DND-41 (cell line): ENCODE measurements at regions not wholly inside any gene's neighbourhood (a gene's known extent, or its start where the extent isn't known, plus 50 kb on each side); places are given as distances from the start of the nearest gene placed in this dataset.

ENCODE experiments used
- ATAC-seq: fragments of 200-7000 bp; cut with Tn5 transposase; 3 replicates; pipeline ENCODE4 v1.9.1; 2021; ENCODE audit warnings: low read depth; ENCODE audit not compliant: insufficient read depth
- DNase-seq: peaks from one replicate; pipeline ENCODE4 v3.0.0-alpha.2; 2020
- H2AFZ ChIP-seq: 2 replicates; pipeline ENCODE4 v1.6.0; 2012; ENCODE audit warnings: low read depth, low read length
- H3K27ac ChIP-seq: 2 replicates; pipeline ENCODE4 v1.5.1; 2012; ENCODE audit warnings: low read length, inconsistent platforms
- H3K27me3 ChIP-seq: fragments of 200-600 bp; sonication (generic); 2 replicates; pipeline ENCODE4 v1.6.0; 2012; ENCODE audit warnings: low read length, mild to moderate bottlenecking, inconsistent platforms; ENCODE audit not compliant: insufficient read depth, poor library complexity
- H3K36me3 ChIP-seq: 2 replicates; pipeline ENCODE4 v1.5.1; 2012; ENCODE audit warnings: low read length, inconsistent platforms; ENCODE audit not compliant: insufficient read depth
- H3K4me1 ChIP-seq: 2 replicates; pipeline ENCODE4 v1.5.1; 2012; ENCODE audit warnings: mild to moderate bottlenecking, low read length; ENCODE audit not compliant: insufficient read depth
- H3K4me2 ChIP-seq: 2 replicates; pipeline ENCODE4 v1.6.0; 2012; ENCODE audit warnings: mild to moderate bottlenecking, moderate library complexity, low read length, inconsistent platforms; ENCODE audit not compliant: insufficient read depth
- H3K4me3 ChIP-seq, 2 experiments: fragments of 200-600 bp in 1 of 2; shearing (Covaris generic) in 1 of 2; 2 replicates each; pipeline ENCODE4 v1.5.1; 2012 to 2016; ENCODE audit warnings: inconsistent platforms in 2 of 2, low read length in 2 of 2, mild to moderate bottlenecking in 2 of 2, low read depth in 1 of 2, moderate library complexity in 1 of 2
- H3K79me2 ChIP-seq: 2 replicates; pipeline ENCODE4 v1.6.0; 2012; ENCODE audit warnings: low read length, inconsistent platforms; ENCODE audit not compliant: insufficient read depth
- H3K9ac ChIP-seq: 2 replicates; pipeline ENCODE4 v1.6.0; 2012; ENCODE audit warnings: low read depth, mild to moderate bottlenecking, inconsistent platforms, low read length, moderate library complexity
- H3K9me3 ChIP-seq: 2 replicates; pipeline ENCODE4 v1.5.1; 2012; ENCODE audit warnings: low read length, moderate library complexity, mild to moderate bottlenecking, inconsistent platforms; ENCODE audit not compliant: insufficient read depth, severe bottlenecking
- H4K20me1 ChIP-seq: 2 replicates; pipeline ENCODE4 v1.6.0; 2012; ENCODE audit warnings: low read length; ENCODE audit not compliant: insufficient read depth
- EZH2 ChIP-seq: IDR thresholded peaks from 3 replicates; pipeline ENCODE4 v1.6.1; 2012; ENCODE audit warnings: borderline replicate concordance, low read depth, mild to moderate bottlenecking, moderate library complexity, low read length, inconsistent platforms; ENCODE audit not compliant: severe bottlenecking
- TF ChIP-seq, protein P1 (sequence below): IDR thresholded peaks from 2 replicates; pipeline ENCODE4 v1.5.1; 2012; ENCODE audit warnings: borderline replicate concordance, low read length, moderate library complexity, mild to moderate bottlenecking; ENCODE audit not compliant: poor library complexity, severe bottlenecking; ENCODE audit errors: extremely low read depth

DNA sequence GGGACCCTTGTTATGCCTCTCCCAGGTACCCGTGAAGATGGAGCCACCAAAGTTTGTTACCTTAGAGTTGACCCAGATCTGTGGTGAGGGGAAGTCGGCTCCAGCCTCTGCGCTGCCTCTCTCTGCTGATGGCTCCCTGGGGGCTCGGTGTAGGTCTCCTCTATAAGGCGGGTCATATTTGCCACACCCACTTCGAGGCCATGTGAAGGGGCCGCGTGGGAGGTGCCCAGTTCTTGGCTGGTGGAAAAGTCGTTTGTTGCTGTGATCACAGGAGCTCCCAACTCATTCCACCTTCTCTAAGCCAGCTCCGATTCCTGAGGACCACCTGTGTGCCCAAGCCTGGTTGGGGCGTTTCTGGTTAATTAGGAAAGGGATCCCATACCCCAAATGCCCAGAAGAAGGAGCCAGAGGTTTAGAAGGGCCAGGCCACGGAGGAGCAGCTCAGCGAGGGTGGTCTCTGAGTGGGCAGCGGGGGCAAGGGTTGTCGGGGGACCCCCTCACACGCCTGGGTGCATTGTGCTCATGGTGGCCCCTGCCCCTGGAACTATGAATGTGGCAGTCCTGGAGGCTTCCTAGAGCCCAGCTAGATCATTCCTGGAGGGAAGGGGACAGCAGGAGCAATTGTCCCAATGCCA lies 296.5 kb downstream of the ZNF536 start:
- DNase-seq, result no peak
- H3K27ac ChIP-seq, result no peak overlapping the region

DNA sequence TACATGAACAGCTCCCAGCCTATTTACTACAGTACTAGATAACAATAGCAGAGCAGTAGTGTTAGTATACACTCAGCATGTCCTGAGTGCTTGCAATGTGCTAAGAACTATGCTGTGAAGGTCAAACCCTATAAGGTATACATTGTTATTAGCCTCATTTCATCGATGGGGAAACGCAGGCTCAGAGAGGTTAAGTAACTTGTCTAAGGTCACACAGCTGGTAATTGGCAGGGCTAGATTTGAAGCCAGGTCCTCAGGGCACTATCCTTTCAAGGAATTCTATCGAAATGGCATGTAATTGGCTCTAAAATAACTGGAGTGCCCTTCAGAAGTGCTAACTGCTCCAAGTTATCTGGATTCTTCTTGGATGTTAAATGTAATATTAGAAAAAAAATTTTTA lies 295.6 kb downstream of the ZNF536 start:
- Histone ChIP-seq H3K27me3 (peaks cover 7% of the 10 kb centered on the region), H3K4me1 (no peaks in the 10 kb centered on the region), H2AFZ (no peak overlapping the region), H3K27ac (no peak overlapping the region), H3K9me3 (no peaks in the 10 kb centered on the region), H3K4me2 (no peak overlapping the region), H4K20me1 (peaks cover 3% of the 10 kb centered on the region), H3K4me3 (no peak overlapping the region), H3K79me2 (no peaks in the 10 kb centered on the region), H3K9ac (no peak overlapping the region), H3K36me3 (no peaks in the 10 kb centered on the region)
- DNase-seq (no peak), ATAC-seq (no peak)
- TF ChIP-seq EZH2, result no peak
- TF ChIP-seq, protein P1, sequence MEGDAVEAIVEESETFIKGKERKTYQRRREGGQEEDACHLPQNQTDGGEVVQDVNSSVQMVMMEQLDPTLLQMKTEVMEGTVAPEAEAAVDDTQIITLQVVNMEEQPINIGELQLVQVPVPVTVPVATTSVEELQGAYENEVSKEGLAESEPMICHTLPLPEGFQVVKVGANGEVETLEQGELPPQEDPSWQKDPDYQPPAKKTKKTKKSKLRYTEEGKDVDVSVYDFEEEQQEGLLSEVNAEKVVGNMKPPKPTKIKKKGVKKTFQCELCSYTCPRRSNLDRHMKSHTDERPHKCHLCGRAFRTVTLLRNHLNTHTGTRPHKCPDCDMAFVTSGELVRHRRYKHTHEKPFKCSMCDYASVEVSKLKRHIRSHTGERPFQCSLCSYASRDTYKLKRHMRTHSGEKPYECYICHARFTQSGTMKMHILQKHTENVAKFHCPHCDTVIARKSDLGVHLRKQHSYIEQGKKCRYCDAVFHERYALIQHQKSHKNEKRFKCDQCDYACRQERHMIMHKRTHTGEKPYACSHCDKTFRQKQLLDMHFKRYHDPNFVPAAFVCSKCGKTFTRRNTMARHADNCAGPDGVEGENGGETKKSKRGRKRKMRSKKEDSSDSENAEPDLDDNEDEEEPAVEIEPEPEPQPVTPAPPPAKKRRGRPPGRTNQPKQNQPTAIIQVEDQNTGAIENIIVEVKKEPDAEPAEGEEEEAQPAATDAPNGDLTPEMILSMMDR, result no peak

More for the DNA sequence above, 296.5 kb downstream of the ZNF536 start:
- Histone ChIP-seq H3K4me3 (no peak overlapping the region), H4K20me1 (peaks cover 3% of the 10 kb centered on the region), H3K9me3 (no peaks in the 10 kb centered on the region), H3K4me2 (no peak overlapping the region), H2AFZ (no peak overlapping the region), H3K4me1 (no peaks in the 10 kb centered on the region), H3K36me3 (no peaks in the 10 kb centered on the region), H3K9ac (no peak overlapping the region), H3K27me3 (peaks cover 7% of the 10 kb centered on the region), H3K79me2 (no peaks in the 10 kb centered on the region)
- TF ChIP-seq EZH2, result no peak
- TF ChIP-seq, protein P1, result no peak
- no peak for ATAC-seq

DNA sequence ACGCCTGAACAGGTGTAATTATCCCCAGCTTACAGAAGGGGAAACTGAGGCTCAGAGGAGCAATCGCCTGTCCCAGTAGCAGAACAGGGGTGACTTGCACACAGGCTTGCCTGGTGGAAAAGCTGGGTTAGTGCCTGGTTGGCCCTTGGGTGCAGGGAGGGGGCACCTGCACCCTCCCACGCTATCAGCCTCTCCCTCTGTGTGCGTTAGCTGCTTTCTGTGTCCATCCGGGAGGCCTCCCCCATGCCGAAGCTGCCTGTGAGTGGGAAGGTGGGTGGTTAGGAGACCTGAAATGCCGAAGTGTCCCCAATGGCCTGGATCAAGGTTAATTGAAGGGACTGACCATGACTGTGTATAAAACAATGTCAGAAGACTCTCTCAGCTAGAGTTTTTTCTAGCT lies 295.0 kb downstream of the ZNF536 start:
- Histone ChIP-seq H3K9ac (no peak overlapping the region), H3K9me3 (no peaks in the 10 kb centered on the region), H4K20me1 (peaks cover 3% of the 10 kb centered on the region), H3K79me2 (no peaks in the 10 kb centered on the region), H2AFZ (no peak overlapping the region), H3K4me3 (no peak overlapping the region), H3K36me3 (no peaks in the 10 kb centered on the region), H3K27ac (no peak overlapping the region), H3K4me1 (no peaks in the 10 kb centered on the region), H3K4me2 (no peak overlapping the region), H3K27me3 (peaks cover 3% of the 10 kb centered on the region)
- DNase-seq (no peak), ATAC-seq (no peak)
- no peak for TF ChIP-seq EZH2
- TF ChIP-seq, protein P1, result no peak

DNA sequence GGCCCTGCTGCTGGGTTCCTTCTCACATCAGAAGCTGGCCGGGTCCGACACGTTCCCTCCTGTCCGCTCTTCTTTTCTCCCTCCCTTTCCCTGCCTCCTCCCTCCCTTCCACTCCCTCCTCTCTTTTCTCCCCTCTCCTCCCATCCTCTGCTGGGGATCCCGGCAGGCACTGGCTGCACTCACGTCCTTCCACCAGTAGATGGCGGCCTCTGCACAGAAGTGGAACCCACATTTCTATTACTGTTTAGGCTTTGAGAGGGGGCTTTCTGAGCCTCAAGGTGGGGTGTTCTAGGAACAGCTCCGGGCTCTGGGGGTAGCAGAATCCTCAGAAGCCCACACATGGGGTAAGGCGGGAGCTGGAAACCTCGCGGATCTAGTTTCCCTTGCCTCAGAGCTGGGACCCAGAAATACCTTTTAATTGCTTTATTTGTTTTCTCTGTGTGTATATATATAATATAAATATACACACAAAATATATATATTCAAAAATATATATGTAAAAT lies 294.2 kb downstream of the ZNF536 start:
- Histone ChIP-seq H3K79me2 (no peaks in the 10 kb centered on the region), H3K4me1 (no peaks in the 10 kb centered on the region), H3K27ac (no peak overlapping the region), H3K9me3 (no peaks in the 10 kb centered on the region), H3K4me2 (no peak overlapping the region), H3K9ac (no peak overlapping the region), H3K27me3 (peaks cover 2% of the 10 kb centered on the region), H4K20me1 (peaks cover 3% of the 10 kb centered on the region), H2AFZ (no peak overlapping the region), H3K36me3 (no peaks in the 10 kb centered on the region), H3K4me3 (no peak overlapping the region)
- no peak for TF ChIP-seq EZH2
- TF ChIP-seq, protein P1, result peak; percentile 99
- ATAC-seq (peak; percentile 69), DNase-seq (peak; percentile 56)
